ENCODE measurements at regions not wholly inside any gene's neighbourhood (a gene's known extent, or its start where the extent isn't known, plus 50 kb on each side); places are given as distances from the start of the nearest gene placed in this dataset.

GRCh38 chr6:71124340-71124739, 164.3 kb upstream of the OGFRL1 start:
- TF ChIP-seq CTCF (IDR thresholded peaks at IDR 0.05) (no peak), POLR2AphosphoS5 (IDR thresholded peaks at IDR 0.05; ENCODE audit: low read depth, low read length) (no peak), REST (IDR thresholded peaks at IDR 0.05; ENCODE audit: insufficient read depth in 1 of 2, low read depth in 2 of 2, low read length in 1 of 2) (no peak)
